GM23338 (cell line): ENCODE measurements at regions not wholly inside any gene's neighbourhood (a gene's known extent, or its start where the extent isn't known, plus 50 kb on each side); places are given as distances from the start of the nearest gene placed in this dataset.

ENCODE experiments used
- ATAC-seq: fragments of 200-7000 bp; cut with Tn5 transposase; 3 replicates; pipeline ENCODE4 v1.9.1; 2020
- DNase-seq: peaks from one replicate; pipeline ENCODE4 v3.0.0-alpha.2; 2015; ENCODE audit warnings: low spot score
- H2AFZ ChIP-seq: fragments of 200-600 bp; sonication (generic); 2 replicates; pipeline ENCODE4 v1.8.0; 2016; ENCODE audit warnings: antibody characterized with exemption, mild to moderate bottlenecking, moderate library complexity
- H3F3A ChIP-seq: fragments of 200-600 bp; sonication (generic); replicated peaks from 2 replicates; pipeline ENCODE4 v1.8.0; 2017; ENCODE audit warnings: antibody characterized with exemption, mixed run types, low read depth
- H3K27ac ChIP-seq: fragments of 200-600 bp; sonication (generic); 2 replicates; pipeline ENCODE4 v1.6.1; 2016; ENCODE audit warnings: low read depth
- H3K27me3 ChIP-seq: fragments of 200-600 bp; sonication (generic); 2 replicates; pipeline ENCODE4 v1.8.0; 2016; ENCODE audit warnings: mild to moderate bottlenecking, mixed run types, moderate library complexity; ENCODE audit not compliant: insufficient read depth
- H3K36me3 ChIP-seq: fragments of 200-600 bp; sonication (generic); 2 replicates; pipeline ENCODE4 v1.8.0; 2016; ENCODE audit warnings: mild to moderate bottlenecking; ENCODE audit not compliant: insufficient read depth
- H3K4me1 ChIP-seq: fragments of 200-600 bp; sonication (generic); 2 replicates; pipeline ENCODE4 v1.8.0; 2016; ENCODE audit warnings: mild to moderate bottlenecking, moderate library complexity; ENCODE audit not compliant: insufficient read depth
- H3K4me2 ChIP-seq: fragments of 200-600 bp; sonication (generic); 2 replicates; pipeline ENCODE4 v1.7.1; 2017; ENCODE audit warnings: mixed run types
- H3K4me3 ChIP-seq: fragments of 200-600 bp; sonication (generic); 2 replicates; pipeline ENCODE4 v1.6.1; 2016; ENCODE audit warnings: mixed run types
- H3K79me2 ChIP-seq: fragments of 200-600 bp; sonication (generic); replicated peaks from 2 replicates; pipeline ENCODE4 v1.8.0; 2017; ENCODE audit warnings: mild to moderate bottlenecking; ENCODE audit not compliant: insufficient read depth
- H3K9me2 ChIP-seq: fragments of 200-600 bp; sonication (generic); 2 replicates; pipeline ENCODE4 v1.8.0; 2017; ENCODE audit not compliant: insufficient read depth
- H4K20me1 ChIP-seq: fragments of 200-600 bp; sonication (generic); replicated peaks from 2 replicates; pipeline ENCODE4 v1.8.0; 2017; ENCODE audit warnings: mild to moderate bottlenecking; ENCODE audit not compliant: insufficient read depth
- H3K27ac Mint-ChIP-seq: 2 replicates; pipeline ENCODE4 v1.8.0; 2020; ENCODE audit warnings: inconsistent platforms, mild to moderate bottlenecking, moderate library complexity, mixed read lengths
- H3K27me3 Mint-ChIP-seq: 3 replicates; pipeline ENCODE4 v1.8.0; 2022; ENCODE audit warnings: low read depth, mild to moderate bottlenecking, moderate library complexity, mixed read lengths, inconsistent platforms; ENCODE audit not compliant: insufficient read depth, poor library complexity
- H3K36me3 Mint-ChIP-seq: 3 replicates; pipeline ENCODE4 v1.8.0; 2021; ENCODE audit warnings: low read depth, mild to moderate bottlenecking, inconsistent platforms, moderate library complexity, mixed read lengths
- H3K4me1 Mint-ChIP-seq: 3 replicates; pipeline ENCODE4 v1.8.0; 2020; ENCODE audit warnings: mild to moderate bottlenecking, inconsistent platforms, mixed read lengths
- H3K4me3 Mint-ChIP-seq: 3 replicates; pipeline ENCODE4 v1.8.0; 2021; ENCODE audit warnings: moderate library complexity, mild to moderate bottlenecking, inconsistent platforms, mixed read lengths
- H3K9me3 Mint-ChIP-seq: 3 replicates; pipeline ENCODE4 v1.8.0; 2020; ENCODE audit warnings: moderate library complexity, mild to moderate bottlenecking, inconsistent platforms, mixed read lengths
- CTCF ChIP-seq, 2 experiments: fragments of 200-600 bp in 1 of 2; sonication (generic) in 1 of 2; conservative IDR thresholded peaks; 2 replicates each; pipeline versions ENCODE4 v1.5.1 to v1.6.1; 2016 to 2017; ENCODE audit warnings: antibody characterized with exemption in 2 of 2, low read depth in 2 of 2, mild to moderate bottlenecking in 2 of 2, moderate library complexity in 1 of 2
- ETS1 ChIP-seq: IDR thresholded peaks from 2 replicates; pipeline ENCODE4 v1.6.1; 2016; ENCODE audit warnings: antibody characterized with exemption
- EZH2 ChIP-seq: fragments of 200-600 bp; sonication (generic); IDR thresholded peaks from one replicate; pipeline ENCODE4 v1.8.0; 2017; ENCODE audit warnings: antibody characterized with exemption, mild to moderate bottlenecking, low read depth; ENCODE audit not compliant: unreplicated experiment
- EZH2phosphoT487 ChIP-seq: fragments of 200-600 bp; sonication (generic); IDR thresholded peaks from one replicate; pipeline ENCODE4 v1.8.1; 2018; ENCODE audit warnings: antibody characterized with exemption; ENCODE audit not compliant: unreplicated experiment
- JUNB ChIP-seq: IDR thresholded peaks from one replicate; pipeline ENCODE4 v1.6.1; 2016; ENCODE audit warnings: antibody characterized with exemption; ENCODE audit not compliant: unreplicated experiment
- NANOG ChIP-seq: IDR thresholded peaks from 2 replicates; pipeline ENCODE4 v1.6.1; 2016; ENCODE audit warnings: antibody characterized with exemption, borderline replicate concordance
- POLR2AphosphoS5 ChIP-seq: IDR thresholded peaks from 2 replicates; pipeline ENCODE4 v1.6.1; 2016; ENCODE audit warnings: antibody characterized with exemption, low read depth
- STAT1 ChIP-seq: IDR thresholded peaks from one replicate; pipeline ENCODE4 v1.6.1; 2016; ENCODE audit warnings: antibody characterized with exemption; ENCODE audit not compliant: unreplicated experiment
- ZNF114 ChIP-seq: fragments of 250-450 bp; sonication (Bioruptor Pico); IDR thresholded peaks from 2 replicates; pipeline ENCODE4 v1.5.0; 2020; ENCODE audit warnings: mild to moderate bottlenecking, moderate library complexity
- ZNF331 ChIP-seq: fragments of 250-450 bp; sonication (Bioruptor Pico); IDR thresholded peaks from 2 replicates; pipeline ENCODE4 v1.5.0; 2020; ENCODE audit warnings: low read depth, mild to moderate bottlenecking, moderate library complexity
- TF ChIP-seq, protein P1 (sequence below): IDR thresholded peaks from one replicate; pipeline ENCODE4 v1.6.1; 2018; ENCODE audit warnings: antibody characterized with exemption; ENCODE audit not compliant: unreplicated experiment

- TF ChIP-seq, protein P1, sequence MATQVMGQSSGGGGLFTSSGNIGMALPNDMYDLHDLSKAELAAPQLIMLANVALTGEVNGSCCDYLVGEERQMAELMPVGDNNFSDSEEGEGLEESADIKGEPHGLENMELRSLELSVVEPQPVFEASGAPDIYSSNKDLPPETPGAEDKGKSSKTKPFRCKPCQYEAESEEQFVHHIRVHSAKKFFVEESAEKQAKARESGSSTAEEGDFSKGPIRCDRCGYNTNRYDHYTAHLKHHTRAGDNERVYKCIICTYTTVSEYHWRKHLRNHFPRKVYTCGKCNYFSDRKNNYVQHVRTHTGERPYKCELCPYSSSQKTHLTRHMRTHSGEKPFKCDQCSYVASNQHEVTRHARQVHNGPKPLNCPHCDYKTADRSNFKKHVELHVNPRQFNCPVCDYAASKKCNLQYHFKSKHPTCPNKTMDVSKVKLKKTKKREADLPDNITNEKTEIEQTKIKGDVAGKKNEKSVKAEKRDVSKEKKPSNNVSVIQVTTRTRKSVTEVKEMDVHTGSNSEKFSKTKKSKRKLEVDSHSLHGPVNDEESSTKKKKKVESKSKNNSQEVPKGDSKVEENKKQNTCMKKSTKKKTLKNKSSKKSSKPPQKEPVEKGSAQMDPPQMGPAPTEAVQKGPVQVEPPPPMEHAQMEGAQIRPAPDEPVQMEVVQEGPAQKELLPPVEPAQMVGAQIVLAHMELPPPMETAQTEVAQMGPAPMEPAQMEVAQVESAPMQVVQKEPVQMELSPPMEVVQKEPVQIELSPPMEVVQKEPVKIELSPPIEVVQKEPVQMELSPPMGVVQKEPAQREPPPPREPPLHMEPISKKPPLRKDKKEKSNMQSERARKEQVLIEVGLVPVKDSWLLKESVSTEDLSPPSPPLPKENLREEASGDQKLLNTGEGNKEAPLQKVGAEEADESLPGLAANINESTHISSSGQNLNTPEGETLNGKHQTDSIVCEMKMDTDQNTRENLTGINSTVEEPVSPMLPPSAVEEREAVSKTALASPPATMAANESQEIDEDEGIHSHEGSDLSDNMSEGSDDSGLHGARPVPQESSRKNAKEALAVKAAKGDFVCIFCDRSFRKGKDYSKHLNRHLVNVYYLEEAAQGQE: no peak
- TF ChIP-seq EZH2 (no peak), ZNF114 (no peak), POLR2AphosphoS5 (no peak), STAT1 (no peak)
These were observed 183.8 kb upstream of the MKLN1 start (continued) for GRCh38 chr7:131143869-131144268.

DNA sequence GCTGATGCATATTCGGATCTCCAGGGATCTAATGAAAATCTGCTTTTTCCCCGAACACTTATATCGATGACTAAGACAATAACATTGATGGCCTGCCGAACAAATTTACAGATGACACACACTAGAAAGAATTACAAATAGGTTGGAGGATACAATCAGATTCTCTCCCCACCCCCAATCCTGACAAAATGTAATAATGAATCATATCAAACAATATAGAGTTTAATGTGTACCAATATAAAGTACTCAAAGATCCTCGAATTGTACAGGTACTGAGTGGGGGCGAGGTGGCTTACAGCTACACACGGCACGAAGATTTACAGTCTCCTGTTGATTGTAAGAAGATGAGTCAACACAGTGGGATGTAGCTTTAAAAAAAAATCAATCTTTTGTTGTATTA lies 182.7 kb upstream of the MKLN1 start:
- Mint-ChIP-seq H3K9me3 (peaks cover 11% of the 10 kb centered on the region; the same call in 2 of the 3 replicates), H3K27me3 (no peaks in the 10 kb centered on the region), H3K4me3 (no peak overlapping the region), H3K27ac (no peak overlapping the region), H3K4me1 (no peaks in the 10 kb centered on the region; the same call in 2 of the 3 replicates), H3K36me3 (peaks cover 13% of the 10 kb centered on the region)
- Histone ChIP-seq H4K20me1 (no peaks in the 10 kb centered on the region), H3K27ac (no peak overlapping the region), H3K9me2 (peaks cover 3% of the 10 kb centered on the region; the same call in 1 of the 2 replicates), H2AFZ (no peak overlapping the region), H3K36me3 (no peaks in the 10 kb centered on the region), H3F3A (no peaks in the 10 kb centered on the region), H3K27me3 (no peaks in the 10 kb centered on the region), H3K4me3 (no peak overlapping the region), H3K4me2 (no peak overlapping the region), H3K4me1 (no peaks in the 10 kb centered on the region), H3K79me2 (no peaks in the 10 kb centered on the region)
- no peak for ATAC-seq
- no peak for DNase-seq
- TF ChIP-seq JUNB: no peak
- TF ChIP-seq, protein P1: no peak
- TF ChIP-seq ZNF114: no peak
- no peak for TF ChIP-seq STAT1
- TF ChIP-seq ZNF331 (CRISPR knock-in tag): no peak
- no peak for TF ChIP-seq CTCF (conservative IDR thresholded peaks at IDR 0.05; ENCODE audit: low read depth in 2 of 2)
- no peak for TF ChIP-seq POLR2AphosphoS5
- TF ChIP-seq EZH2phosphoT487: no peak
- TF ChIP-seq NANOG: no peak
- no peak for TF ChIP-seq ETS1
